Epithelial cell of proximal tubule (primary cell): ENCODE measurements at regions not wholly inside any gene's neighbourhood (a gene's known extent, or its start where the extent isn't known, plus 50 kb on each side); places are given as distances from the start of the nearest gene placed in this dataset.
A peak's percentile ranks its signal among the peaks of the same experiment; 100 is the strongest.

Source experiments
- DNase-seq: peaks from one replicate; pipeline ENCODE4 v3.0.0-alpha.2; 2011; ENCODE audit warnings: low read depth
- H3K4me3 ChIP-seq: 2 replicates; pipeline ENCODE4 v1.5.1; 2011; ENCODE audit warnings: low read depth, mild to moderate bottlenecking, low read length
- CTCF ChIP-seq: conservative IDR thresholded peaks from 2 replicates; pipeline ENCODE4 v1.5.1; 2012; ENCODE audit warnings: low read depth, mild to moderate bottlenecking, low read length

GRCh38 chr22:26744892-26745808, 87.8 kb downstream of the MIAT start:
- no peak for TF ChIP-seq CTCF
- no peak overlapping the region for H3K4me3 ChIP-seq
- no peak for DNase-seq

- DNase-seq, result no peak
- no peak overlapping the region for H3K4me3 ChIP-seq
- no peak for TF ChIP-seq CTCF
Measured at GRCh38 chr22:26746311-26746710, 88.9 kb downstream of the MIAT start.

- H3K4me3 ChIP-seq, result no peak overlapping the region
- DNase-seq, result no peak
- TF ChIP-seq CTCF, result no peak
Measured at GRCh38 chr22:26748845-26749244, 91.5 kb downstream of the MIAT start.

GRCh38 chr22:26751217-26751616, 93.8 kb downstream of the MIAT start:
- no peak for DNase-seq
- H3K4me3 ChIP-seq, result no peak overlapping the region
- TF ChIP-seq CTCF, result no peak

GRCh38 chr22:26753125-26753862, 95.9 kb downstream of the MIAT start:
- DNase-seq, result no peak
- H3K4me3 ChIP-seq, result no peak overlapping the region
- peak; percentile 18 for TF ChIP-seq CTCF

- H3K4me3 ChIP-seq, result peak overlapping the region; percentile 31
- no peak for DNase-seq
Measured at GRCh38 chr22:26756675-26757293, 99.4 kb downstream of the MIAT start.

More at GRCh38 chr22:26756675-26757293, 99.4 kb downstream of the MIAT start:
- TF ChIP-seq CTCF, result peak; percentile 68
